Uterus (tissue), 3 donors: ENCODE measurements at regions not wholly inside any gene's neighbourhood (a gene's known extent, or its start where the extent isn't known, plus 50 kb on each side); places are given as distances from the start of the nearest gene placed in this dataset.

Experiments used
- DNase-seq, 2 donors: peaks; one replicate each; pipeline ENCODE4 v3.0.0-alpha.2; 2019 to 2020
- H3K27ac ChIP-seq, 2 donors: fragments of 200-600 bp; sonication (generic); 1 replicate in 1 of 2; 2 replicates in 1 of 2; pipeline ENCODE4 v1.5.1; 2016 to 2018
- H3K27me3 ChIP-seq, 2 donors: fragments of 200-600 bp; sonication (generic); one replicate each; pipeline ENCODE4 v1.5.1; 2018 to 2019; ENCODE audit warnings: control low read depth in 1 of 2
- H3K36me3 ChIP-seq, 2 donors: fragments of 200-600 bp; sonication (generic); one replicate each; pipeline ENCODE4 v1.5.1; 2019; ENCODE audit warnings: control low read depth in 1 of 2
- H3K4me1 ChIP-seq, 2 donors: fragments of 200-600 bp; sonication (generic); one replicate each; pipeline ENCODE4 v1.5.1; 2018 to 2019; ENCODE audit warnings: control low read depth in 1 of 2
- H3K4me3 ChIP-seq, 2 donors: fragments of 200-600 bp; sonication (generic); 1 replicate in 1 of 2; 2 replicates in 1 of 2; pipeline ENCODE4 v1.5.1; 2018 to 2019; ENCODE audit warnings: mild to moderate bottlenecking in 1 of 2
- H3K9me3 ChIP-seq, 2 donors: fragments of 200-600 bp; sonication (generic); one replicate each; pipeline ENCODE4 v1.5.1; 2019; ENCODE audit warnings: control low read depth in 1 of 2
- POLR2A ChIP-seq, 2 donors: fragments of 450-650 bp; IDR thresholded peaks; one replicate each; pipeline ENCODE4 v1.6.1; 2016; ENCODE audit warnings: antibody characterized with exemption in 2 of 2, mild to moderate bottlenecking in 1 of 2, moderate library complexity in 1 of 2
- intact Hi-C: fragments of 100-400 bp; cut with DNase I; formaldehyde crosslinking; loops from one replicate; pipeline ENCODE4 v1.15.1; 2023; ENCODE audit warnings: low total_unique reads
- TF ChIP-seq, protein P1 (sequence below), 4 experiments: fragments of 200-600 bp in 2 of 4; fragments of 450-650 bp in 2 of 4; sonication (generic) in 2 of 4; IDR thresholded peaks; one replicate each; pipeline ENCODE4 v1.5.1; 2016 to 2019; ENCODE audit warnings: antibody characterized with exemption in 4 of 4, mild to moderate bottlenecking in 2 of 4, moderate library complexity in 1 of 4
- donor health status: DM: yes; HTN: yes; CAD: no.

DNA sequence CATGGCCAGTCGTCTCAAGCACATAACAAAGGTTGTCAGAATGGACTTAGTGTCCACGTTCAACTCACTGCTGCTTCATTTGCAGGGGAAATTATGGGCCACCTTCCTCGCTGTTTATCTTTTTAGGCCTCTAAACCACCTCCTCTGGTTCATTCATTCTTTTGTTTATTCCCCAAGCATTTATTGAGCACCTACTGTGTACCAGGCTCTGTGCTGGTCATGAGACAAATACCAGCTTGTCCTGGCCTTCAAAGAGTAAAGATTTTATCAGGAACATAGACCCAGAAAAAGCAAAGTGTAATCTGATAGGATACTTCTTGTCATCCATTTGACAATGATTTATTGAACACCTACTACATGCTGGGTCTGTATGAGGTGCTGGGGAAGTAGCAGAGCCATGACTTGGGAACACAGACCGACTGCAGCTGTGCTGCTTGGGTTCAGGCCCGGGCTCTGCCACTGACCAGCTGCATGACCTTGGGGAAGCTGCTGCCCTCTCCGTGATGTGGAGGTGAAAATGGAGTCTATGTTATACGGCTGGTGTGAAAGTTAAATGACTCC is 63.4 kb upstream of the SLC6A6 start:
- Histone ChIP-seq H3K27me3 (no peaks in the 10 kb centered on the region), H3K36me3 (no peaks in the 10 kb centered on the region), H3K9me3 (no peaks in the 10 kb centered on the region), H3K4me3 (no peak overlapping the region), H3K27ac (no peak overlapping the region), H3K4me1 (no peaks in the 10 kb centered on the region)
- no peak for DNase-seq
- intact Hi-C loops = no loop called here
- no peak for TF ChIP-seq POLR2A (IDR thresholded peaks at IDR 0.05)
- TF ChIP-seq, protein P1, sequence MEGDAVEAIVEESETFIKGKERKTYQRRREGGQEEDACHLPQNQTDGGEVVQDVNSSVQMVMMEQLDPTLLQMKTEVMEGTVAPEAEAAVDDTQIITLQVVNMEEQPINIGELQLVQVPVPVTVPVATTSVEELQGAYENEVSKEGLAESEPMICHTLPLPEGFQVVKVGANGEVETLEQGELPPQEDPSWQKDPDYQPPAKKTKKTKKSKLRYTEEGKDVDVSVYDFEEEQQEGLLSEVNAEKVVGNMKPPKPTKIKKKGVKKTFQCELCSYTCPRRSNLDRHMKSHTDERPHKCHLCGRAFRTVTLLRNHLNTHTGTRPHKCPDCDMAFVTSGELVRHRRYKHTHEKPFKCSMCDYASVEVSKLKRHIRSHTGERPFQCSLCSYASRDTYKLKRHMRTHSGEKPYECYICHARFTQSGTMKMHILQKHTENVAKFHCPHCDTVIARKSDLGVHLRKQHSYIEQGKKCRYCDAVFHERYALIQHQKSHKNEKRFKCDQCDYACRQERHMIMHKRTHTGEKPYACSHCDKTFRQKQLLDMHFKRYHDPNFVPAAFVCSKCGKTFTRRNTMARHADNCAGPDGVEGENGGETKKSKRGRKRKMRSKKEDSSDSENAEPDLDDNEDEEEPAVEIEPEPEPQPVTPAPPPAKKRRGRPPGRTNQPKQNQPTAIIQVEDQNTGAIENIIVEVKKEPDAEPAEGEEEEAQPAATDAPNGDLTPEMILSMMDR (IDR thresholded peaks at IDR 0.05) = no peak

GRCh38 chr3:14340960-14341708 is 61.3 kb upstream of the SLC6A6 start:
- TF ChIP-seq, protein P1 (IDR thresholded peaks at IDR 0.05) = no peak
- TF ChIP-seq POLR2A (IDR thresholded peaks at IDR 0.05) = no peak
- DNase-seq = peak in 1 of 2 donors; percentile 31
- H3K36me3 ChIP-seq = no peaks in the 10 kb centered on the region

GRCh38 chr3:14343338-14344112 is 58.9 kb upstream of the SLC6A6 start:
- intact Hi-C loops = no loop called here
- Histone ChIP-seq H3K27ac (no peak overlapping the region), H3K9me3 (no peaks in the 10 kb centered on the region), H3K4me1 (no peaks in the 10 kb centered on the region), H3K27me3 (no peaks in the 10 kb centered on the region), H3K4me3 (no peak overlapping the region), H3K36me3 (no peaks in the 10 kb centered on the region)
- no peak for DNase-seq
- TF ChIP-seq, protein P1 (IDR thresholded peaks at IDR 0.05) = no peak
- no peak for TF ChIP-seq POLR2A (IDR thresholded peaks at IDR 0.05)

More at GRCh38 chr3:14340960-14341708, 61.3 kb upstream of the SLC6A6 start:
- Histone ChIP-seq H3K4me3 (no peak overlapping the region), H3K27ac (no peak overlapping the region), H3K9me3 (no peaks in the 10 kb centered on the region), H3K27me3 (no peaks in the 10 kb centered on the region), H3K4me1 (no peaks in the 10 kb centered on the region)
- intact Hi-C loops = no loop called here

GRCh38 chr3:14344351-14344750 is 58.1 kb upstream of the SLC6A6 start:
- H3K27ac ChIP-seq = no peak overlapping the region
- no peak for DNase-seq
- intact Hi-C loops = no loop called here
- H3K27me3 ChIP-seq = no peaks in the 10 kb centered on the region
- TF ChIP-seq, protein P1 (IDR thresholded peaks at IDR 0.05) = no peak
- no peak for TF ChIP-seq POLR2A (IDR thresholded peaks at IDR 0.05)
- H3K36me3 ChIP-seq = no peaks in the 10 kb centered on the region
- no peaks in the 10 kb centered on the region for H3K4me1 ChIP-seq
- no peak overlapping the region for H3K4me3 ChIP-seq
- H3K9me3 ChIP-seq = no peaks in the 10 kb centered on the region
